ENCODE measurements at regions not wholly inside any gene's neighbourhood (a gene's known extent, or its start where the extent isn't known, plus 50 kb on each side); places are given as distances from the start of the nearest gene placed in this dataset.

DNA sequence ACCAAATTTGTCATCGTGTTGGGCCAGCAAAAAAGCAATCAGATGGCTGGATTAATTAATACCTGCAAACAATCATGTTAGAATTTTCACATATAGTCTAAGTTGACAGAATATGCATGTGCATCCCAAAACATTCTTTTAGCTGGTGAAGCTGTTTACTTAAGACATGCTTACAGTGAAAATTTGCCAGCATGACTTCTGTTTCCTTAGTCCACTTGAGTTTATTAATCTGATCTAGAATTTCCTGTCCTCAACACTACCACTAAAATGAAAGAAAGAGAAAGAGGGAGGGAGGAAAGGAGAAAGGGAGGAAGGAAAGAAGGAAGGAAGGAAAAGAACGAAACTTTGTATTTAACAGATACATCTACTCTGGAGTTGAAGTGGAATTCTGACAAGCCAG lies 2109.9 kb upstream of the PIK3C3 start:
- TF ChIP-seq, protein P1, sequence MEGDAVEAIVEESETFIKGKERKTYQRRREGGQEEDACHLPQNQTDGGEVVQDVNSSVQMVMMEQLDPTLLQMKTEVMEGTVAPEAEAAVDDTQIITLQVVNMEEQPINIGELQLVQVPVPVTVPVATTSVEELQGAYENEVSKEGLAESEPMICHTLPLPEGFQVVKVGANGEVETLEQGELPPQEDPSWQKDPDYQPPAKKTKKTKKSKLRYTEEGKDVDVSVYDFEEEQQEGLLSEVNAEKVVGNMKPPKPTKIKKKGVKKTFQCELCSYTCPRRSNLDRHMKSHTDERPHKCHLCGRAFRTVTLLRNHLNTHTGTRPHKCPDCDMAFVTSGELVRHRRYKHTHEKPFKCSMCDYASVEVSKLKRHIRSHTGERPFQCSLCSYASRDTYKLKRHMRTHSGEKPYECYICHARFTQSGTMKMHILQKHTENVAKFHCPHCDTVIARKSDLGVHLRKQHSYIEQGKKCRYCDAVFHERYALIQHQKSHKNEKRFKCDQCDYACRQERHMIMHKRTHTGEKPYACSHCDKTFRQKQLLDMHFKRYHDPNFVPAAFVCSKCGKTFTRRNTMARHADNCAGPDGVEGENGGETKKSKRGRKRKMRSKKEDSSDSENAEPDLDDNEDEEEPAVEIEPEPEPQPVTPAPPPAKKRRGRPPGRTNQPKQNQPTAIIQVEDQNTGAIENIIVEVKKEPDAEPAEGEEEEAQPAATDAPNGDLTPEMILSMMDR (IDR thresholded peaks at IDR 0.05; ENCODE audit: low read length): no peak
- TF ChIP-seq EZH2 (IDR thresholded peaks at IDR 0.05; ENCODE audit: borderline replicate concordance, low read length): no peak
- H3K36me3 ChIP-seq (ENCODE audit: insufficient read depth, low read length): no peaks in the 10 kb centered on the region

DNA sequence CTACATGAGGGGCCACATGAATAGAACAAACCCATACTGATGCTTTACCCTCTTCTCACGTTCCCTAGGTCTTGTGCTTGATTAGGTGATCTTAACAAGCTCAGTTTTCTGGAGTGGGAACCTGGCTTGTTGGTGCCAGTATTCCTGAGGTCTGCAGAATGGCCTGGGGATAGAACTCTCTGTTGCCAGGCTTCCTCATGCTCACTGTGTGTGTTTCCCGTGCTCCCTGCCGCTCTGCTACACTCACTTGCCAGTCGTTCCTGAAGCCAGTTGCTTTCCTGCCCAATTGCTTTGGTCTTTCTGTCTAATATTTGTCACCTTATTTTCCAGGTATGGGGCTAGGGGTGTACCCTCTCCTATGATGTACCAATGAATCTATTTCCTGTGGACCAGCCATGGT lies 2111.5 kb upstream of the PIK3C3 start:
- Histone ChIP-seq H3K9me3 (ENCODE audit: low read length) (no peaks in the 10 kb centered on the region), H3K27me3 (ENCODE audit: insufficient read depth, low read length) (no peaks in the 10 kb centered on the region), H3K79me2 (ENCODE audit: insufficient read depth, low read length) (no peaks in the 10 kb centered on the region), H3K4me3 (ENCODE audit: low read depth, low read length, poor library complexity, severe bottlenecking) (no peak overlapping the region), H3K27ac (ENCODE audit: low read depth, low read length, poor library complexity, severe bottlenecking) (no peak overlapping the region), H3K9me2 (ENCODE audit: low read depth, low read length) (no peaks in the 10 kb centered on the region), H3F3A (ENCODE audit: insufficient read depth, low read length) (no peaks in the 10 kb centered on the region), H3K36me3 (ENCODE audit: insufficient read depth, low read length) (no peaks in the 10 kb centered on the region), H3K9ac (ENCODE audit: low read length) (no peak overlapping the region), H2AFZ (ENCODE audit: low read length) (no peak overlapping the region), H3K4me2 (ENCODE audit: low read length) (no peak overlapping the region), H3K4me1 (ENCODE audit: insufficient read depth, low read length, severe bottlenecking) (no peaks in the 10 kb centered on the region), H4K20me1 (ENCODE audit: insufficient read depth, low read length) (no peaks in the 10 kb centered on the region)
- TF ChIP-seq, protein P1 (IDR thresholded peaks at IDR 0.05; ENCODE audit: low read length): no peak
- no peak for TF ChIP-seq EZH2 (IDR thresholded peaks at IDR 0.05; ENCODE audit: borderline replicate concordance, low read length)

More for the DNA sequence above, 2109.9 kb upstream of the PIK3C3 start:
- no peaks in the 10 kb centered on the region for H3K4me1 ChIP-seq (ENCODE audit: insufficient read depth, low read length, severe bottlenecking)
- no peaks in the 10 kb centered on the region for H3F3A ChIP-seq (ENCODE audit: insufficient read depth, low read length)
- no peaks in the 10 kb centered on the region for H3K9me2 ChIP-seq (ENCODE audit: low read depth, low read length)
- no peaks in the 10 kb centered on the region for H3K9me3 ChIP-seq (ENCODE audit: low read length)
- H3K27ac ChIP-seq (ENCODE audit: low read depth, low read length, poor library complexity, severe bottlenecking): no peak overlapping the region
- no peaks in the 10 kb centered on the region for H4K20me1 ChIP-seq (ENCODE audit: insufficient read depth, low read length)
- H2AFZ ChIP-seq (ENCODE audit: low read length): no peak overlapping the region
- no peak overlapping the region for H3K4me3 ChIP-seq (ENCODE audit: low read depth, low read length, poor library complexity, severe bottlenecking)
- no peaks in the 10 kb centered on the region for H3K79me2 ChIP-seq (ENCODE audit: insufficient read depth, low read length)
- no peak overlapping the region for H3K4me2 ChIP-seq (ENCODE audit: low read length)
- no peaks in the 10 kb centered on the region for H3K27me3 ChIP-seq (ENCODE audit: insufficient read depth, low read length)
- H3K9ac ChIP-seq (ENCODE audit: low read length): no peak overlapping the region

DNA sequence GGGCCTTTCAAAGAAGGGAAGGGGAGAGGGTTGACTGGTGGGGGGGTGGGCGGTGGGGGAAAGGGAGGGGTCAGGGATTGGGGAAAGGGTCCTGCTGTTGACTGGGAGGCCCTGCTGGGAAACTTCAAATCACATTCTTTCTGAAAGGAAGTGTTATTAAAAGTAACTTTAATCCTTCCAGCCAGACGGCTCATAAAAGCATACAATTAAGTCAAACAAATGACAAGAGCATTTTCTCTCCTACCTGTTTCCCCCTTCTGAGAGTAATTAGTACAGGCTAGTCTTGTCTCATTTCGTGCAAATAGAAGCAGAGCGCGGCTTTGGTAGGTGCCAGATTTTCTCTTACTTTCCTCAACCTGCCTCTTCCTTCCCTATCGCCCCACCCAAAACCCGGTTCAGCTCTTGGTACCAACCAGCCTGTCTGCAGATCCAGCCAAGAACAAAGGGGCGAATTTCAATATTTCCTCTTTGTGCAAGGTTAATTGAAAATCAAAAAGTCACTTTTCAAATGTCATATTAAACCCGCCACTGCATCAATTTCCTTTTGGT lies 2112.6 kb upstream of the PIK3C3 start:
- Histone ChIP-seq H3K27ac (ENCODE audit: low read depth, low read length, poor library complexity, severe bottlenecking) (no peak overlapping the region), H3K4me3 (ENCODE audit: low read depth, low read length, poor library complexity, severe bottlenecking) (no peak overlapping the region), H3K4me2 (ENCODE audit: low read length) (no peak overlapping the region), H3K36me3 (ENCODE audit: insufficient read depth, low read length) (no peaks in the 10 kb centered on the region), H3K27me3 (ENCODE audit: insufficient read depth, low read length) (no peaks in the 10 kb centered on the region), H3K9me2 (ENCODE audit: low read depth, low read length) (no peaks in the 10 kb centered on the region), H4K20me1 (ENCODE audit: insufficient read depth, low read length) (no peaks in the 10 kb centered on the region), H3K4me1 (ENCODE audit: insufficient read depth, low read length, severe bottlenecking) (no peaks in the 10 kb centered on the region), H2AFZ (ENCODE audit: low read length) (no peak overlapping the region), H3K9me3 (ENCODE audit: low read length) (no peaks in the 10 kb centered on the region), H3K9ac (ENCODE audit: low read length) (no peak overlapping the region), H3K79me2 (ENCODE audit: insufficient read depth, low read length) (no peaks in the 10 kb centered on the region), H3F3A (ENCODE audit: insufficient read depth, low read length) (no peaks in the 10 kb centered on the region)
- TF ChIP-seq, protein P1 (IDR thresholded peaks at IDR 0.05; ENCODE audit: low read length): no peak
- no peak for TF ChIP-seq EZH2 (IDR thresholded peaks at IDR 0.05; ENCODE audit: borderline replicate concordance, low read length)
